LNCAP (cell line): ENCODE measurements at regions not wholly inside any gene's neighbourhood (a gene's known extent, or its start where the extent isn't known, plus 50 kb on each side); places are given as distances from the start of the nearest gene placed in this dataset.

ENCODE experiments used
- TF ChIP-seq, protein P1 (sequence below): fragments of 450-650 bp; IDR thresholded peaks from 2 replicates; pipeline ENCODE4 v1.5.1; 2017; ENCODE audit warnings: mild to moderate bottlenecking

DNA sequence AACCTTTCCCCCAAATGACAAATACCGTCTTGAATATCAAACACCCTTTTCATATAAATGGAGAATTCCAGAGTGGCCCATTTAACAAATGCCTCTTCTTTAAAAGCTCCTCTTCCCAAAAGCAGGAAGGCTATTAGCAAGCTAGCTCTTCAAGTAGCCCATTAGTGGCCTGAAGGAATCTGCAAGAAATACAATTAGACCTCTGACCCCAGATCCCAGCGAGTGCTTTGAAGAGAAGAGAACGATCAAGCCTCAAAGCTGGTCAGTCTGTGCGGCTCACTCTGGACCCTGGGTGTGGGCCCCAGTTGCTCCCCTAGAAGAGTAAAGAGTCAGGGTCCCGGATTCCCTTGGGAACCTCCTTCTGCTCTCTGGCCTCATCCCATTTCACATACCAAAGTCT lies 325.6 kb downstream of the NUAK1 start:
- TF ChIP-seq, protein P1, sequence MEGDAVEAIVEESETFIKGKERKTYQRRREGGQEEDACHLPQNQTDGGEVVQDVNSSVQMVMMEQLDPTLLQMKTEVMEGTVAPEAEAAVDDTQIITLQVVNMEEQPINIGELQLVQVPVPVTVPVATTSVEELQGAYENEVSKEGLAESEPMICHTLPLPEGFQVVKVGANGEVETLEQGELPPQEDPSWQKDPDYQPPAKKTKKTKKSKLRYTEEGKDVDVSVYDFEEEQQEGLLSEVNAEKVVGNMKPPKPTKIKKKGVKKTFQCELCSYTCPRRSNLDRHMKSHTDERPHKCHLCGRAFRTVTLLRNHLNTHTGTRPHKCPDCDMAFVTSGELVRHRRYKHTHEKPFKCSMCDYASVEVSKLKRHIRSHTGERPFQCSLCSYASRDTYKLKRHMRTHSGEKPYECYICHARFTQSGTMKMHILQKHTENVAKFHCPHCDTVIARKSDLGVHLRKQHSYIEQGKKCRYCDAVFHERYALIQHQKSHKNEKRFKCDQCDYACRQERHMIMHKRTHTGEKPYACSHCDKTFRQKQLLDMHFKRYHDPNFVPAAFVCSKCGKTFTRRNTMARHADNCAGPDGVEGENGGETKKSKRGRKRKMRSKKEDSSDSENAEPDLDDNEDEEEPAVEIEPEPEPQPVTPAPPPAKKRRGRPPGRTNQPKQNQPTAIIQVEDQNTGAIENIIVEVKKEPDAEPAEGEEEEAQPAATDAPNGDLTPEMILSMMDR, result no peak

DNA sequence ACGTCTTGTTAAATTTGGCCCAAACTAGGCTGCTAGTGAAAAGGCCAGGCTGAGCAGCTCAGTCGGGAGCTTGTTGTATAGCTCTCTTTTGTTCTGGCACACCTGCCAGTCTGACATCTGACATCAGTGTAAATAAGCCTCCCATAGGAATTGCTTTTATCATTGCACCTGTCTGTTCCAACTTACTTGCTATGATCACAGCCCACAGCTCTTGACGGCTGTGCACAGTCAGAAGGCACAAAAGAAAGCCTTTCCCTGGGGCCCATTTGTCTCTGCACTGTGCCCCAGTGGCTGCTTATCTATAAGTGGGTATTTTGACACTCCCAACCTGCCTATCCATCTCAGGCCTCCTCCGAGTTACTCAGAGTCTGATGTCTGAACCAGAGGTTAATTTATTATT lies 324.5 kb downstream of the NUAK1 start:
- TF ChIP-seq, protein P1, result no peak

DNA sequence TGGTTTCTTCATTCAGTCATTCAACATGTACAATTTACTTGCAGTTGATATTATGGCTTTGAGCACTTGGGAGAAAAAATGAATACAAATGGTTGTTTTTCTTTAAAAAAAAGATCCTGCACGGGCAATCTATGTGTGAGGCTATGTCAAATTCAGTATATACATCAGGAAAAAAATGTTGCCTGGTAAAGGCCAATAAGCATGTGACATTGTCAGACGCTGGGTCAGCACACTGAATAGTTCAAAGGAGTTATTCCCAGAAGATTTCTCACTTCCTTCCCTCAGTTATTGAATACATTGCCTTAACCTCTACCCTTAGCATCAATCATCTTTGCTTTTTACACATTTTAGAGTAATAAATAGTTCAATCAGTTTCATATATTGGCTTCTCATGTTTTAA lies 319.2 kb downstream of the NUAK1 start:
- TF ChIP-seq, protein P1, result no peak

DNA sequence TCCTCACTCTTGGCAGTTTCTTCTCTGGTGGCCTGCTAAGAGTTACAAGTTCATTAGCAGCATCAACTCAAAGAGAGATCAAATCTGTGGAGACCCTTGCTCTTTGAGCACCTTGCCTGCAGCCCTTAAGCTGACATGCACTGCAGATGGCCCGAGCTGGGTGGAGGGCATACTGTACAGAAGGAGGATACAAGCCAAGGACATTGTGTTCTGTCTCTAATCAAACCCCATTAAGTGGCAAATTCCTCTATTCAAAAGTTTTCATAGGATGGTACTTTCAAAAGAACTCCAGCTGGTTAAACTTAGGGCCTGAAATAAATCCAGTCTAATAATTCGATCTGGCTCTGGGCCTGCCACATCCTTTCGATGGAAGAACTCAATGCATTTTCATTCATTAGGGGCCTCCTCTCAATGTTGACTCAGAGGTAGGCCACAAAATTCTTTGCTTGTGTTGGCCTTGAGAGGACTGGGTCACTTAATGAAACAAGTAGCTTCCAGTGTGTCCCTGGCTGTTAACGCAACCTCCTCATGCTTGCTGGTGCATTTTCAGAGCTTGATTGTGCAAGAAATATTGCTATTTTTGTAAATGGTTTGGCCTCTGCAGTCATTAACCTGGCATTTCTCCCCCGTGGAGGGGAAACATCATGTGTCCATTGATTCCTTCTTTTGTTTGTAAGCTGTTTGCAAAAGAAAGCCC lies 318.2 kb downstream of the NUAK1 start:
- TF ChIP-seq, protein P1, result no peak

DNA sequence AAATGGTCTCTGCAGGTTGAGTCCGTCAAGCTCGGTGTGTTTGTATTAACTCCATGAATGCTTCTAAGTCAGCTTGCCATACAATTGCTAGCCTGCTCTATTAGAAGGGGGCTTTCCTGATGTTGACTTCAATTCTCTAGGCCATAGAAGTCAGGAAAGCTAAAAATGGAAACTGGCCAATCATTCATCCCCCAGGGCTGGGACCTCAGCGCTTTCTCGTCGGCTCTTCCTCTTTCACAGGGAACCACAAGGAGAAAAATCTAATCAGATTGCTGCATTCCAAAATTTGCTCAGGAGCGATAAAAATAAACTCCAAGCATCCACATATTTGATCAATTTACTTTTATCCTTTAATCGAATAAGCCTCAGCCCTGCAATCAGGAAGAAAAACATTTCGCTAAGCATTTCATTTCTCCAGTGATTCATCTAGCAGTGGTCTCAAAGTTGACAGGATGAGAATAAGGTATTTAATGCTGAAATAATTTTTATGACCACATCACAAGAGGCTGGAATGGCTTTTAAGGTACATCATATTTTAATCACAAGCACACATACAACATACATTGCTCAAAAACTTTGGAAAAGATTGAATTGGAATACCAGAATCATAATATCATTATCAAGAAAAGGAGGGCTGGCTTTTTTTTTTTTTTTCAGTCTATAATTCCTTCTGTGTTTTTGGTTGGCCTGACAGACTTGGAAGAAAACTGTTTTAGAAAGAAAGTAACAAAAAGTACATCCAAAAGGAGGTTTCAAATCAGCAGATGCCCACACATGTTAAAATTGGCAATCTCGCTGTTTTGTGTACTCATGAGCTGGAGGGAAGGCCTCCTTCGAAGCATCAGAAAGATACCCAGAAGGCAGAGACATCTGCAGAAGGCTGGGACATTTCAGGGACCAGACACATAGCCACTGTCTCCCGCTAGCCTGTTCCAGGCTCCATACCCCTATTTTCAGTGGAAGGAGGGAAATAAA lies 316.3 kb downstream of the NUAK1 start:
- TF ChIP-seq, protein P1, result no peak

DNA sequence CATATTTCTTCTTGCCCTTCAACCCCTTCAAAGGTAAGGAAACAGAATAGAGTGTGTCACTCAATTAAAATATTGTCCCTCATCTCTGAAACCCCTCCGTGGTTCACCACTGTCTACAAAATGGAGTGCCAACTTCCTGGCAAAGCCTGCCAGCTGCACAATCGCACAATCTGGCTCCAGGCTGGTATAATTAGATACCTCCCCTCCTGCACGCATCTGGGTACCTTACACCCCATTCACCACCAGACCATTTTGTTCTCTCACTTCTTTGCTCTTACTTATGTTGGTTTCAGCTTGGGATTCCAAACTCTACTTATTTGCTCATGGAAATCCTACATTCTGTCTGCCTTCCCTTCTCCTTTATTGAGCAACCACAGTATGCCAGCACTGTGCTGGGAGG lies 314.9 kb downstream of the NUAK1 start:
- TF ChIP-seq, protein P1, result no peak

DNA sequence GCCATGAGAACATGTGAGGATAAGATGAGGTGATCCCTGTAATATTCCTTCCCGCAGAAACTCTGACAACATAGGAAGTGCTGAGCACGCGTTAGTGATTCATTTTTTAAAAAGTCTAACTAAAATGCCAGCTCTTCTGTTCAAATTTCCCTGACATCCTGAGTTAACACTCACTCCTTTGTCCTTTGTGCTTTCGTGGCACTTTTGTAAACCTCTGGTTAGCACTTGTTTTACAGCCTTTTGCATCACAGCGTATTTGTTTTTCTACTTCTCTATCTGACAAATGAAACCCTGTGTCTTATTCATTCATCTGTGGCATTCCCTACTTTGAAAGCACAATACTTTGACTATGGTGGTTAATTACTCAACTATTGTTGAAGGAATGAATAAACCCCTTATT lies 313.6 kb downstream of the NUAK1 start:
- TF ChIP-seq, protein P1, result no peak
